ENCODE measurements at regions not wholly inside any gene's neighbourhood (a gene's known extent, or its start where the extent isn't known, plus 50 kb on each side); places are given as distances from the start of the nearest gene placed in this dataset.

GRCh38 chrX:82230013-82230412 lies 1028.1 kb downstream of the SH3BGRL start (continued):
- TF ChIP-seq ZNF639 (tag by site-specific recombination; IDR thresholded peaks at IDR 0.05) (no peak), ZNF266 (tag by site-specific recombination; IDR thresholded peaks at IDR 0.05; ENCODE audit: low read depth) (no peak), ZNF514 (tag by site-specific recombination; IDR thresholded peaks at IDR 0.05) (no peak), ZNF426 (tag by site-specific recombination; IDR thresholded peaks at IDR 0.05) (no peak), ZNF555 (tag by site-specific recombination; conservative IDR thresholded peaks at IDR 0.05) (no peak), MEIS1 (CRISPR knock-in tag; IDR thresholded peaks at IDR 0.05; ENCODE audit: borderline replicate concordance) (no peak), ZNF792 (tag by site-specific recombination; IDR thresholded peaks at IDR 0.05) (no peak), ZNF292 (tag by site-specific recombination; IDR thresholded peaks at IDR 0.05; ENCODE audit: borderline replicate concordance, low read depth) (no peak), ZSCAN18 (tag by site-specific recombination; IDR thresholded peaks at IDR 0.05) (no peak), ZNF785 (tag by site-specific recombination; IDR thresholded peaks at IDR 0.05) (no peak)

- POLR2A ChIA-PET = no interaction called here
- Histone ChIP-seq H3K4me3 (ENCODE audit: low read depth, low read length) (no peak overlapping the region), H3K36me3 (ENCODE audit: control insufficient read depth in 2 of 2, insufficient read depth in 1 of 2, low read length in 2 of 2) (no peaks in the 10 kb centered on the region), H3K27ac (ENCODE audit: extremely low read depth, low read depth, low read length) (no peak overlapping the region), H3K9me3 (ENCODE audit: control insufficient read depth, insufficient read depth, low read depth, low read length) (no peaks in the 10 kb centered on the region; the same call in none of the 2 replicates), H3K4me1 (ENCODE audit: control insufficient read depth, insufficient read depth, low read length) (no peaks in the 10 kb centered on the region)
- CTCF ChIA-PET = interaction anchor here (0.7 kb wide), 1 partner anchor 80 kb away, joined by 4 read pairs; no protein-coding TSS in a partner anchor
- TF ChIP-seq ZNF37A (tag by site-specific recombination; IDR thresholded peaks at IDR 0.05) = no peak
- TF ChIP-seq HOXD13 (CRISPR knock-in tag; IDR thresholded peaks at IDR 0.05; ENCODE audit: borderline replicate concordance) = no peak
- TF ChIP-seq ZNF529 (tag by site-specific recombination; IDR thresholded peaks at IDR 0.05; ENCODE audit: insufficient replicate concordance) = no peak
- no peak for TF ChIP-seq ZNF830 (tag by site-specific recombination; IDR thresholded peaks at IDR 0.05; ENCODE audit: low read depth)
- no peak for TF ChIP-seq KLF8 (tag by site-specific recombination; IDR thresholded peaks at IDR 0.05)
- no peak for TF ChIP-seq ZNF629 (tag by site-specific recombination; IDR thresholded peaks at IDR 0.05)
- TF ChIP-seq GLI2 (tag by site-specific recombination; IDR thresholded peaks at IDR 0.05; ENCODE audit: borderline replicate concordance, low read depth) = no peak
- no peak for TF ChIP-seq ZBTB11 (tag by site-specific recombination; conservative IDR thresholded peaks at IDR 0.05; ENCODE audit: low read depth)
- no peak for TF ChIP-seq ZNF341 (tag by site-specific recombination; IDR thresholded peaks at IDR 0.05; ENCODE audit: low read depth)
- no peak for TF ChIP-seq MEIS1 (CRISPR knock-in tag; IDR thresholded peaks at IDR 0.05; ENCODE audit: borderline replicate concordance)
- TF ChIP-seq ZNF146 (tag by site-specific recombination; IDR thresholded peaks at IDR 0.05) = no peak
- TF ChIP-seq ZNF221 (tag by site-specific recombination; IDR thresholded peaks at IDR 0.05; ENCODE audit: borderline replicate concordance) = no peak
- TF ChIP-seq ZNF248 (tag by site-specific recombination; IDR thresholded peaks at IDR 0.05) = no peak
- no peak for TF ChIP-seq ZNF701 (tag by site-specific recombination; IDR thresholded peaks at IDR 0.05)
- no peak for TF ChIP-seq MYNN (tag by site-specific recombination; IDR thresholded peaks at IDR 0.05; ENCODE audit: borderline replicate concordance)
- no peak for TF ChIP-seq ZNF571 (tag by site-specific recombination; IDR thresholded peaks at IDR 0.05)
- no peak for TF ChIP-seq HOXA7 (CRISPR knock-in tag; IDR thresholded peaks at IDR 0.05; ENCODE audit: borderline replicate concordance)
- TF ChIP-seq ZNF776 (tag by site-specific recombination; IDR thresholded peaks at IDR 0.05; ENCODE audit: borderline replicate concordance) = no peak
- no peak for TF ChIP-seq ZNF423 (tag by site-specific recombination; IDR thresholded peaks at IDR 0.05)
- TF ChIP-seq ZNF785 (tag by site-specific recombination; IDR thresholded peaks at IDR 0.05) = no peak
Observed at GRCh38 chrX:82232679-82233078, 1030.8 kb downstream of the SH3BGRL start.

Measured in HEK293 (cell line).